ENCODE measurements at regions not wholly inside any gene's neighbourhood (a gene's known extent, or its start where the extent isn't known, plus 50 kb on each side); places are given as distances from the start of the nearest gene placed in this dataset.

GRCh38 chr6:22227824-22228610, 68.8 kb downstream of the PRL start:
- DNase-seq (ENCODE audit: low read depth in 3 of 3, low spot score in 2 of 3): no peak

- DNase-seq (ENCODE audit: low read depth in 3 of 3, low spot score in 2 of 3): no peak
These were observed 65.8 kb downstream of the PRL start for GRCh38 chr6:22231050-22231449.

- DNase-seq (ENCODE audit: low read depth in 3 of 3, low spot score in 2 of 3): no peak
These were observed 65.2 kb downstream of the PRL start for GRCh38 chr6:22231616-22232015.

GRCh38 chr6:22236626-22237414, 60.0 kb downstream of the PRL start:
- no peak for DNase-seq (ENCODE audit: low read depth in 3 of 3, low spot score in 2 of 3)

Data from right renal cortex interstitium (tissue), 3 donors.